GM19395 (cell line): ENCODE measurements at regions not wholly inside any gene's neighbourhood (a gene's known extent, or its start where the extent isn't known, plus 50 kb on each side); places are given as distances from the start of the nearest gene placed in this dataset.

ENCODE experiments used
- ATAC-seq: cut with Tn5 transposase; IDR thresholded peaks from one replicate; pipeline ENCODE4 v1.9.1; 2021; ENCODE audit warnings: mild to moderate bottlenecking, moderate library complexity; ENCODE audit not compliant: unreplicated experiment

DNA sequence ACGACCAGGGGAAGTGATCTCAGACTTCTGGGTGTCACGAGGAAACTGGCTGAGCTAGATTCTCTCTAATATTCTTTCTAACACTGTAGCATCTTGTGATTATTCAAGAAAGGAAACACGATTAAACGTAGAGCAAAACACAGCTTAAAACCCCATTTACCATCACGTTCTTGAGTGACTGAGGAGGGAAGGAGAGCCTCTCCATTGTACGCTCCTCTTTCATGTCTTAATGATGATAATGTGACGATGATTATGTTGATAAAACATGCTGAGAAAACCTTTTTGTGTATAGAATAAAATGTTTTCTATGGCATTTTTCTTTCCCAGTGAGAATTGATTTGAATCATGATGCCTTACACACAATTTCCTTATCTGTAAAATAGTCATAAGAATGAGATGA, 705.6 kb upstream of the ID2 start:
- ATAC-seq = no peak

DNA sequence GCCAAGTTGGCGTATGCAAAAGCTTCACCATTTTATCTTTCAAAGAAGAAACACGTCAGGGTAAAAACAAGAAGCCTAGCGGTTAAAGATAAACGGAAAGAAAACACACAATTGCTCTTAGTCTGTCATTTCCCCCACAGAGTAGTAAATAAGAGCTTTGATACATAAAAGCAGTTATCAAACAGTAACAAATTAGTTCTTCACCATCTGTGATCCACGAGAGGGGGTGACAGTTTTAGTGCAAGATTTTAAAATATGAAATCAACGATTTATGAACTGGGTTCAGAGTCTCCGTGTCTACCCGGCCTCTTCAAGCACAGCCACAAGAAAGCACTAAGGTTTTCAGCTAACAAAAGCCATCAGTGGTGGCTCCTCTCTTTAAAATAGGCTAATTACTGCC, 703.9 kb upstream of the ID2 start:
- no peak for ATAC-seq

DNA sequence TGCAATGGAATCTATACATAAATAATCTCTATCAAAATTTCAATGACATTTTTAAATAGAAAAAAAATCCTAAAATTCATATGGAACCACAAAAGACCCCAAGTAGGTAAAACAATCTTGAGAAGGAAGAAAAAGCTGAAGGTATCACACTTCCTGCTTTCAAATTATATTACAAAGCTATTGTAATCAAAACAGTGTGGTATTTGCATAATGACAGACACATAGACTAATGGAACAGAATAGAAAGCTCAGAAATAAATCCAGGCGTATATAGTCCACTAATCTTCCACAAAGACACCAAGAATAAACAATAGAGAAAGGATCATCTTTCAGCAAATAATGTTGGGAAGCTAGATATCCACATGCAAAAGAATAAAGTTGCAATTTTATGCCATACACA, 699.8 kb upstream of the ID2 start:
- no peak for ATAC-seq

DNA sequence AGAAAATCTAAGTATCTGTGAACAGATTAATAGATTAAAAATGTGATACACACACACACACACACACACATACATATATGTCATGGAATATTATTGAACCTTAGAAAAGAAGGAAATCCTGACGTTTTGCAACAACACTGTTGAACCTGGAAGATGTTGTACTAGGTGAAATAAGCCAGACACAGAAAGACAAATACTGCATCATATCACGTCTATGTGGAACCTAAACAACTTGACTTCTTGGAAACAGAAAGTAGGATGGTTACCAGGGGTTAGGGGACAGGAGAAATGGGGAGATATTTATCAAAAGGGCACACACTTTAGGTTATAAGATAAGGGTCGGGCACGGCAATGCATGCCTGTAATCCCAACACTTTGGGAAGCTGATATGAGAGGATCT, 698.4 kb upstream of the ID2 start:
- ATAC-seq = no peak

DNA sequence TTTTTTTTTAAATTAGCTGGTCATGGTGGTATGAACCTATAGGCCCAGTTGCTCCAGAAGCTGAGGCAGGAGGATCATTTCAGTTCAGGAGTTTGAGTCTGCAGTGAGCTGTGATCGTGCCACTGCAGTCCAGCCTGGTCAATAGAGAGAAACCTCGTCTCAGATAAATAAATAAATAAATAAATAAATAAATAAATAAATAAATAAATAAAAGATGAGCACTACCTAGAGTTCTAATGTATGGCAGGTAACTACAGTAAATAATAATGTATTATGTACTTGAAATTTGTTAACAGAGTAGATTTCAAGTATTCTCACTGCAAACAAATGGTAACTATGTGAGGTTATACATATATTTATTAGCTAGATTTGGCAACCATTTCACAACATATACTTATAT, 697.9 kb upstream of the ID2 start:
- no peak for ATAC-seq

DNA sequence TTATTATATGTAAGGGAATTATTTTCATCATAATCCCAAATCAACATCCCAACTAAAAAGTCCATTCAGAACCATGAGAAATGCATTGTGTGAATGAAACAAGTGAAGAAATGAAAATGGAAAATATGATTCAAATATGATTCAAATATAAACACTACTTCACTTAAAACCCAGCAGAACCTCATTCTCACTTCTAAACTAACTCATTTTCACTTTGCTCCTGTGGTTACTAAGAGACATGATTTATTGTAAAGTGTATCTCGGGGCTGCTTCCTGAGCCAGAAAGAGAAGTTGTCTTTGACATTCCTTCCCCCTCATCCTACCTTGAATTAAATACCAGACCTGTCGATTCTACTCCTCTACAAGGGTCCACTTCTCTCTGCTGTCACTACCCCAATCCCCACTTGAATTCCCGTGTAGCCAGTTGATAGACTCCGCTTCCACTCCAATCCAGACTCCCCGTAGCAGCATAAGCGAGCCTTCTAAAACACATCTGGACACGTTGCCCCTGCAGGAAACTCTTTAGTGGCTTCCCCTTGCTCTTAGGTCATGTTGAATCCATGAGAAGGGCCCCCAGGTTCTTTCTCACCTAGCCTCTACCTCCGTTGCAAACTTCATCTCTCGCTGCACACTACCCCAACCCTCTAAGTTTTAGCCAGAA, 697.0 kb upstream of the ID2 start:
- no peak for ATAC-seq

DNA sequence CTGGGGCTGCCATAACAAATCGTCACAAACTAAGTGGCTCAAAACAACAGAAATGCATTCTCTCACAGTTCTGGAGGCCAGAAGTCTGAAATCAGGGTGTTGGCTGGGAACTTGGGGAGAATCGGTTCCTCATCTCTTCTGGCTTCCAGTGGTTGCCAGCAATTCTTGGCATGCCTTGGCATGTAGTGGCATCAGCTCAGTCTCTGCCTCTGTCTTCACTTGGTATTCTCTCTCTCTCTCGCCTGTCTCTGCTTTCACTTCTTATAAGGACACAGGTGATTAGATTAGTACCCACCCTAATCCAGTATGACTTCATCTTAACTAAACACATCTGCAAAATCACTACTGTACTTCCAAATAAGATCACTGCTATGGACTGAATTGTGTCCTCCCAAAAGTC, 695.4 kb upstream of the ID2 start:
- no peak for ATAC-seq

DNA sequence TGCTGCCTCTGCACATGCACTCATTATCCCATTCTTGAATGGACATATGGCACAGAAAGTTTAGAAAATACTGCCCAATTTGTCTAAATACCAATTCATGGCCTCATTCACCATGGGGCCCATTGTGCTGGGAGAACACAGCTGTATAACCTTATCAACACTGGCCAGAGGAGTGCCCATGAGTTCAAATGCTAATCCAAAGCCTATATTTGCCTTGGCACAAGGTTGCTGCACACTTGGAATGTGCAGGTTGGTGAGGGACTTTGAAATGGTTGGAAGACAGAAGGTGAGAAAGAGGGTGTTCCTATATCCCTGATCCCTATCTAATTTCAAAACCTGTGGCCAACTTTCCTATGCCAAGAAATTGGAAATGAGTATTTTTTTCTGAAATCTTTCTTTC, 693.9 kb upstream of the ID2 start:
- no peak for ATAC-seq

DNA sequence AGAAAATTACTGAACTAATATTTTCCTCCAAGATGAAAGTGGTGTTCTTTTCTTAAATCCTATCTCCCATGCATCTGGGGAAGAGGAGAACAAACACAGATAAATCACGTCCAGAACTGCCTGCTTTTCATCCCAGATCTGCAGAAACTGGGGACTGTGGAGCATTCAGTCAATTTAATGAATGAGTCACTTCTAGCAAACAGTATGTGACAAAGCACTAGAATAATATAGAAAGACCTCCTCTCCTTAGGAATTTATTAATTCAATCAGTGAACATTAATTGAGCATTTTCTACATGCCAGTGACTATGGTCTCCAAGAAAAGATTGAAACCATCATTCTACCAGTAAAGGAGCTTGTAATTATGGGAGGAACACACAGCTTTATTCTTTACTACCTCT, 693.4 kb upstream of the ID2 start:
- ATAC-seq = no peak

DNA sequence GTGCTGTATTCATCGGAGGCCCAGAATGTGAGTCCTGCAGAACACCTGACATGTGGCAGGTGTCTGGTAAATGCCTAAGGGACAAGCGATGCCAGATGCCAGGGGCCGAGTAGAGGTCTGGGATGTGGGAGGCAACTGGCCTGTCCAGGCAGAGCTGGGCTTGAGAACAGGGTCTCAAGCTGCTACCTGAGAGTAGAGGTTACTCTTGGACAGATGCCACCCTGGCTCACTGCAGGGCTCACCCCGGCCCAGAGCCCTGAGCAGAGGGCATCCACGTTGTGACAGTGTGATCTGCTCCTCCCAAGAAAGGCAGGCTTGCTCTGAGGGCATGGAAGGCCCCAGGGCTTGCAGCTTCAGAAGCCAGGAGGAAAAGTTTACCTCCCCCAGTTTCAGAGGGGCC, 692.0 kb upstream of the ID2 start:
- ATAC-seq = no peak

DNA sequence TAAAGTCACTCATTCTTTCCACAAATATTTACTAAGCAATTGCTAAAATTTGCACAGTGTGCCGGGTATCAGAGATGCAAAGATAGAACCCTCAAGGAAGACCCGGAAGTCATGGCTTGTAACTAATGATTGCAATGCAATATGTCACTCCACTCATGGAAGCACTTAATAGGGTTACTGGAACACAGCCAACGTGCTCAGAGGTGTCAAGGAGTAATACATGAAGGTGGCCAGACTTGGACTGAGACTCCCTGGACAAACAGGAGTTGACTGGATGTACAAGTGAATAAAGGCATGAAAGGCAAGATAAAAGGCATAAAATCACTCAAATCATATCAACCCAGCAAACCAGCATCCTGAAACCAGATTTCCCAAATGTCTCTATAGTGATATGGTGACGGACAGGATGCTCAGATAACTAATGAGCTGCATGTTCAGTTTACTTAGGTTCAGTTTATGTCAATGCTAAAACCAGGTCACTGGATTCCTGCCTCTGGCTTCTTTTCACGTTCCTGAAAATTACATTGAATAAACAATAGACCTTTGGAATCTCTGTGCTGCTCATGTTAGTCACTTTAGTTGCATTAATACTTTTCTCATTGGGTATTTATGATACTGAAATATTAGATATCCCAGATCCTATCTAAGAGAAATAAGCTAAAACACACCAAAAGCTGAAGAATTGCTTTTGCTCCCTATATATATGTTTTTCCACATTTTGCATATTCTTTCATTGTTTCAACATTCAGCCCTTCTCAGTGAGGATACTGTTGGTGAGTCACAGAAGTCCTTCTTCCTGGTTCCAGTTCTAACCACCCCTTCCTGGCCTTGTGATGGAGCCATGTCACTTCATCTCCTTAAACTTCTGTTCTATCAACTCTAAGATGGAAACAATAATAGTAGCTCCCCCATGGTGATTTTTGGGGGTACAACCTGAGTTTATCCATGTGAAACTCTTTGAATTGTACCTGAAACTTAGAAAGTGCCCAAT, 688.9 kb upstream of the ID2 start:
- ATAC-seq = no peak

DNA sequence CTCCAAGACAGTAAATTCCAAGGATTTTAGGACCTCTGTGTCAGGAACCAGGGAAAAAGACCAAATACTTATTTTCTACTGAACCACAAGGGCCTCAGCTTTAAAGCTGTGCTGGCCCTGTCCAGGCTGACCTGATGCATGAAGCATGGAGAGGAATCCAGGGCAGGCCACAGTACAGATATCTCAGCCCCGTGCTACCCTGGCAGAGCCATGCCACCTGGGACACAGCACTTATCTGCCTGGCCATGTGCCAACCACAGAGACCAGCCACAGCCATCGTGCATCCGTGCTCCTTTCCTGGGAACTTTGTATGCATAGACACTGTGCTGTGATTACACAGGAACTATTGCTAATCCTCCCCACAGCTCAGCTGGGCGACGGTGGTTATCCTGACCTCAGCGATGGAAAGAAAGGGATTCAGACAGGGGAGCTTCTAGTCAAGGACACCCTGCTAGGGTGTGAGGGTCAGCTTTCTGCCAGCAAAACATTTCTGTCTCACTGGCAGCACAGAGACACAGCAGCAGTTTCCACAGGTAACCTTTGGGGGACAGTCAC, 687.4 kb upstream of the ID2 start:
- ATAC-seq = no peak

DNA sequence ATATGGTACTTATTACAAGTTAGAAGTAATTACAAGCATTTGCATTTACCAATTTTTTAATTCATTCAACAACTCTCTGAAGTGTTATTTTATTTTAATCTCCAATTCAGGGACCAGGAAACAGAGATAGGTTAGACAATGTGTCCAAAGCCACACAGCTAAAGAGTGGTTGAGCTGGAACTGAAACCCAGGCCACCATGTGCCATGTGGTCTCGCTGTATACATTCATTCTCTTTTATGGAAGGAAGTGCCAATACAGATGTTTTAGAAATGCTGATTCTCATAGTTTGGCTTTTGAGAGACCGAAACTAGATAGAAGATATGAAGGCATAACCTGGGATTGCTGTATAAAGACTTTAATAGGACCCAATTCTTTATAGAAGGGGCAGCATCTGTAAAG, 684.6 kb upstream of the ID2 start:
- no peak for ATAC-seq

DNA sequence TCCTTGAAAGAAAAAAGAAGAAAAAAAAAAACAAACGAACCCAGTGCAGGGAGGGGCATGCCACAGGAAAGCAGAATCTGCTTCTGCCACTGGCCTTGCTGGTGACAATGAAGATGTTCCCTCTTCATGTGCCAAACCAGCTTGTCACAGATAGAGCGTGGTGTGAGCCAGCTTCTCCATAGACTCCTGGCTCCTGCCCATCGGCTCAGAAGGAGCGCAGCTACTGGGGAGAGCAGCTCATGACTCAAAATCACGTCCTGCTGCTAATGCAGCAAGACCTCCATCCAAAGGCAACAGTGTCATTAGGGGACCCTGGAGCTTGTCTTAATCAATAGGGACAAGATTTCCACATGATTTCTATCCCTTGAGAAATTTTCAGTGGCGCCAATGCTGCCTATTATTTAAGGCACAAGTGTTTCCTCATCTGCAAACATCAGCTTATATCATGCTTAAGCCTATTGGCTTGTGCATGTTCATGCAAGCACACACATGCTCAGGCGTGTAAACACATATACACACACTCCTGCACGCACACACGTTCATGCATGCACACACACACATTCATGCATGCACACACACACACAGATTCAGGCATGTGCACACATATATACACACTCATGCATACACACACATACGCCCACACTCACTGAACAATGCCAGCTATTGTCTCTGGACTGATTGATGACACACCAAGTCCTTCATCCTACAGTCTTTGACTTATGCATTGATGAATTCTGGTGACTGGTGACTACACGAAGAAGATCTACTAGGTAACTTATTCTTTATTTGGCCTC, 682.0 kb upstream of the ID2 start:
- no peak for ATAC-seq

DNA sequence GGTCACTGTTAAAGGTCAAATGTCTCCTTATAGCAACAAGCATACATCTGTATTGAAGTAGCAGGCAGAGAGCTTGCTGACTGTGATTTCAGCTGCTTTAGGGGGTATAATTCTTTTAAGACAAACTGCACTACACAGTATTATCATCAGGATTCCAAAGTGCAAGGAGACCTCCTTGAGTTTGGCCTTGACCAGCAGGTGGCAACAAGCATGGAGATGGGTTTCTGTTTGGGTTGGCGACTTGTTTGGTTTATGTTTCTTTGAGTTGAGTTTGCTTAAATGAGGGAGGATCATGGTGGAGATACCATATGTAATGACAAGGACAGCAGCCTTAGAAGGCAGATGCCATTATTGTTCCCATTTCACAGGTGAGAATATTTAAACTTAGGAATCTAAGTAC, 681.0 kb upstream of the ID2 start:
- ATAC-seq = no peak

DNA sequence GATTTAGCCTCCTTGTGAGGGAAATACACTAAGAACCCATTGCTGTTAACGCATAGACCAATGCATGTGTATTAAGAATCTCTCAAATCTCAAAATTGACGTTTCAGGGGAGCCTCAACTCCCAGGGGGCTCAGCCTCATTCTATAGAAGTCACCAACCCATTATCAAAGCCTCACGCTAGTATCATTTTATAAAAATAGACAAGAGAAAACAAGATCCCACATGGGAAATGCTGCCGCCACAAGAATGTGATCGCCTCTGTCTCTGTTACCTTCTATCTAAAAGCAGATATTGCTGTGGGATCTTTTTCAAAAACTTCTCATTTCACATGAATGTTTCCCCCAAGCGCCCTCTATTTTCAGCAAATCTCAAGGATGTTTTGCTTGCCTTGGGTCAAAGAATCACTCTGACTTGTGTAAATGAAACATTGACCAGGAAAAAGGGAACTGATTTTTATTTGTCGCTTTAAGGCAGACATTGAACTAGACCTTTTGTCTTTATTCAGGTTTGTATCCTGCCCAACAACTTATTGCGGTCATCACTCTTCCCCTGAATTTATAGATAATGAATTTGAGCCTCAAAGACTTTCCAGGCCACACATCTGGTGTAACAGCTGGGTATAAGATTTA, 679.0 kb upstream of the ID2 start:
- no peak for ATAC-seq

DNA sequence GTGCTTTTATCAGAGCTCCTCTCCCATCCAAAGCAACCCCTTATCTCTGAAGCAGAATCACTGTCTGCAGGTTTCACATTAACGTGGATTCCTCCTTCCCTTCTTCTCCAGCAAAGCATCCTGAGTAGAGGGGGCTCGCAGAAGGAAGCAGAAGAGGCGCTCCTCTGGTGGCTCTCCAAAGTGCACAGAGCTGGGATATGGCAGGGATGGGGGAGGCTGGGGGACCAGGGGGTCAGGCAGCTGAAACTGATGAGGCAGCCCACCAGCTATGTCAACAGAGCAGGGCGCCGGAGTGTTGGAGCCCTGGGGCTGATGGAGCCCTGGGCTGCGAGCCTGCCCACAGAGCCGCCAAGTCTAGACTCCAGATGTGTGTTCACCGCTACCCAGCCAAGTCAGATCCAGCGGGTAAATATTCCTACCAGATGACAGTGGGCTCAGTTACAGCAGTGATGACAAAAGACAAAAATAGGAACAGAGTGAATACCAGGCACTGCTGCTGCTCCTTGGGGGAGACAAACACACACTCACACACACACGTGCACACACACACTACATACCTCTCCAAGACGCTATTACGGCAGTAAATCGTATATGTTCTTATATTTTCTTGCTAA, 678.3 kb upstream of the ID2 start:
- ATAC-seq = no peak

DNA sequence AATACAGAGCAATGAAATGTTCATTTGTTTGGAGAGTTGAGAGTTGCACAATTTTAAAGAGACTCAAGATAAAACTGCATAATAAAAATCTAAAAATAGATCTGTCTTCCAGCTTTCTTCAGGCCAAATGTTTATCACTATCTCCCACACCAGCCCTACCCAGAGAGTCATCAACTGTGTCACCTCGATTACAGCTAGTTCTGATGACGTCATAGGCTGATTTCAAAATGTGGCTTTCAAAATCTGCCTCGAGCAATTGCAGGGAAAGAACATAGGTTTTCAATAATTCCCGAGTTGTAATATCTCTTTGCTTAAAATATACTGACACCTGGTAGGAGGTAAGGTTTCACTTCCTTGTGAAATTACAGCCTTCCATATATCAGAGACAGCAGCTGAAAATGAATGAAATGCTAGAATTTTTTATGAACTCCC, 677.6 kb upstream of the ID2 start:
- no peak for ATAC-seq

DNA sequence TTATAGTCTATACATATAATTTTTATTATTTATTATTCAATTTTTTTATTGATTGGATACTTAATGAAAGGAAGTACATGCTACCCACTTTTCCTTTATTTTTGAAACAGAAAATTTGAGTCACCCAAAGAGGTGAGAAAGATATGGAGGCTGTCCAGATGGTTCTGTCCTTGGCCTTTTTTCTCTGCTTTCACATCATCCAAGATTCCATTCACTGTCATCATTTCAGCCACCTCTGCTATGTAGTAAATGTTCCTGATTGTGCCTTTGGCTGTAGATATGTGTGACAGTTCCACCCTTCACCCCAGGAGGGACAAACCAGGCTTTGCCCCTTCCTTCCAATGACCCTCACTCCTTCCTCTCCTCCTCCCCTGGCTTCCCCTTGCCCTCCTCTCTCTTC, 675.7 kb upstream of the ID2 start:
- no peak for ATAC-seq

DNA sequence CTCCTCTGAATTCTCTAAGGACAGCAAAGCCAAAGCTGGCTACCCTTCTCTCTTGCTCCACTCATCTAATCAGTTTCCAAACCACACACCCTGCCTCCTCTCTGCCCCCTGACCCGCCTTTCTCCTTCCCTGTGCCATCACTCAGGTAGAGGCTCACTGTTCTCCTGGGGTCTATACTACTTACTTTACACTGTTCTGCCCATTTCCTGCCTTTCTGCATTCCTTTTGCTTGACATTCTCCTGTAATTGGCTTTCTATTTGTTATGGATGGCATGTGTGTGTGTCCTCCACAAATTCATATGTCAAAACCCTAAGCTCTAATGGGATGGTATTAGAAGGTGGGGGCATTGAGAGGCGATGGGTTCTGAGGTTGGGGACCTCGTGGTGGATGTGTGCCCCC, 675.2 kb upstream of the ID2 start:
- ATAC-seq = no peak
